Activated naive CD4-positive, alpha-beta T cell treated with anti-CD3 and anti-CD28 coated beads, Interleukin-2, amount 50 U/mL, for 24 hours (primary cell): ENCODE measurements at regions not wholly inside any gene's neighbourhood (a gene's known extent, or its start where the extent isn't known, plus 50 kb on each side); places are given as distances from the start of the nearest gene placed in this dataset.

Experiments
- H3K27ac Mint-ChIP-seq: one replicate; pipeline ENCODE4 v1.8.0; 2021; ENCODE audit warnings: mild to moderate bottlenecking, mixed read lengths
- H3K27me3 Mint-ChIP-seq: one replicate; pipeline ENCODE4 v1.8.0; 2021; ENCODE audit warnings: mixed read lengths
- H3K36me3 Mint-ChIP-seq: one replicate; pipeline ENCODE4 v1.8.0; 2021; ENCODE audit warnings: mixed read lengths
- H3K4me1 Mint-ChIP-seq: one replicate; pipeline ENCODE4 v1.8.0; 2021; ENCODE audit warnings: mixed read lengths
- H3K4me3 Mint-ChIP-seq: one replicate; pipeline ENCODE4 v1.8.0; 2021; ENCODE audit warnings: mild to moderate bottlenecking, mixed read lengths
- H3K9me3 Mint-ChIP-seq: one replicate; pipeline ENCODE4 v1.8.0; 2021; ENCODE audit warnings: mixed read lengths

DNA sequence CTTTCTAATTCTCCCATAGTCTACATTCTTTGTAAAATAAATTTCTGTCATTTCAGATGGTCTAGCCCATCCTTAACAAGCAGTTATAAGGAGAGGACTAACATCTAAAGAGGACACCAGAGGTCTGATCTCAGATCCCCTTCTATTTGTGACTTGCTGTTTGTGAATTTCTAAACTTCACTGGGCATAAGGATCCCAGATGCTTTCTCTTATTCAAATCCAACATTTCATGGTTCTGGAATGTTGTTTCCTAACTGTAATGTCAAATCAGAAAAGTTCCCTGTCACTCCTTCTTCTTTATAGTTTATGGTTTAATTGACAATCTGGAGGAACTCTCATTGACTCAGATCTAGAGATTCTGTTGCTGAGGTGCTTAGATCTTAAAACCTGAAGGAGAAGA, 430.2 kb downstream of the MEIS1 start:
- Mint-ChIP-seq H3K27me3 (no peaks in the 10 kb centered on the region), H3K27ac (no peak overlapping the region), H3K9me3 (no peaks in the 10 kb centered on the region), H3K4me1 (no peaks in the 10 kb centered on the region), H3K4me3 (no peak overlapping the region), H3K36me3 (no peaks in the 10 kb centered on the region)

DNA sequence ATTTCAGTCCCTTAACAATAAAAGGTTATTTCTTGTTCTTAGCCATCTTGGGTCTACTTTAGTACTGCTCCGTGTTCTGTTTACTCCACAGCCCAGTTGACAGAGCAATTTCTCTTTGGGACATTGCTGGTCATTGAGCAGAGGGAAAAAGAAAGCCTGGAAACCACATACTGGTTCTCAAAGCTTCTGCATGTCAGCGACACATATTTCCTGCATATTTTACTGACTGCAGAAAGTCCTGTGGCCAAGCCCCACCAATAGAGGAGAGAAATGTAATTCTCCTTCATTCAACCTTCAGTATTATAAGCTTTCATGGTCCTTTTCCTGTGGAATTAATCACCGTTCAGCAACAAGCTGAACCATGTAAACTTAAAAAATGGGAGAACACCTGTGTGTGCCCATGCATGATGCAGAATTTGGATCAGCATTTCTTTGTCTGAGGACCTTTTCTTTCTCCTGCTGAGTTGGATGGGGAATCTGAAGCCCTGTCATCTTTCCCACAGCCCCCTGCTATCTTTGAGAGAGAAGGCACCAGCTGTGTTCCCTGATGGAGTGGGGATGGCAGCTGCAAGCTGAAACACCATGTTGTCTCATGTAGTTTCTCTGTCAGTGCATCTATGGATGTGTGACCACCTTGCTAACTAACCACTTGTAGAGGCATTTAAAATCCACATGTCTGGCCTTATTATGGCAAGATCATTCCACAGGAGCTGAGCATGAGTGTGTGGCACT, 431.6 kb downstream of the MEIS1 start:
- Mint-ChIP-seq H3K27me3 (no peaks in the 10 kb centered on the region), H3K9me3 (no peaks in the 10 kb centered on the region), H3K36me3 (no peaks in the 10 kb centered on the region), H3K27ac (no peak overlapping the region), H3K4me1 (no peaks in the 10 kb centered on the region), H3K4me3 (no peak overlapping the region)

DNA sequence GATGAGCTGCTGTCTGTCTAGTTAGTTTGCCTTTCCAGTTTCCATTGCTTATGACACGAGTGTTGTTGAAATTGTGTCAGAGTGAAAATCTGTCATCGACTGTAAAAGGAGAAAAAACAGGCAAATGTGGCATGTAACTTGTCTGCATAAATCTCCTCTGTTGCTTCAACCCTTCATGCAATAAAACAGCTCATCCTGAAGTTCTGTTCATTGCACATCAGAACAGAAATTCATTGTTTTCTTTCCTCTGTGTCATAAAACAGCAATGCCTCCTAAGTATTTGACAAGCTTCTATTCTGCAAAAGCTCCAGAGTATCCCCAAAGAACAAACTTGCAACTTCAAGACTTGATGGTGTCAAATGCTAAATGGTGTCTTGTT, 432.1 kb downstream of the MEIS1 start:
- no peaks in the 10 kb centered on the region for H3K4me1 Mint-ChIP-seq
- no peaks in the 10 kb centered on the region for H3K36me3 Mint-ChIP-seq
- no peaks in the 10 kb centered on the region for H3K9me3 Mint-ChIP-seq

DNA sequence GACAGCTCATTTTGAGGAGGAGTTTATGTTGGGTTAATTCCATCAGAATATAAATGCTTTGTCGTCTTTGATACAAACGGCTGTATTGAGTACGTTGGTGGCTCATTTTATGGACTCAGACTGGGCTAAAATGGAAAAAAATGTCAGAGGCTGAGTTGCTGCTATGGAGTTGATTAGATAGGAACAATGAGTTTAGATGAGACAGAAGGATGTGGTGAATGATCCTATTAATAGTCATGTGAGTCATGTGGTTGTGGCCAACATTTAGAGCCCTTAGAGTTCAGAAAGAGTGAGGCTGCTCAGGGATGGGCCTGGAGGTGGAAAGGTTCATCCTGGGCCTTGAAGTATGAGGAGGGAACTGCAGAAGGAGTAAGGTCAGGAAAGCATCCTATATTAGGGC, 434.2 kb downstream of the MEIS1 start:
- Mint-ChIP-seq H3K9me3 (no peaks in the 10 kb centered on the region), H3K36me3 (no peaks in the 10 kb centered on the region), H3K27me3 (no peaks in the 10 kb centered on the region), H3K4me1 (no peaks in the 10 kb centered on the region), H3K4me3 (no peak overlapping the region), H3K27ac (peak overlapping the region; percentile 66)

More for the DNA sequence above, 432.1 kb downstream of the MEIS1 start:
- H3K27ac Mint-ChIP-seq, result no peak overlapping the region
- H3K4me3 Mint-ChIP-seq, result no peak overlapping the region
- no peaks in the 10 kb centered on the region for H3K27me3 Mint-ChIP-seq

DNA sequence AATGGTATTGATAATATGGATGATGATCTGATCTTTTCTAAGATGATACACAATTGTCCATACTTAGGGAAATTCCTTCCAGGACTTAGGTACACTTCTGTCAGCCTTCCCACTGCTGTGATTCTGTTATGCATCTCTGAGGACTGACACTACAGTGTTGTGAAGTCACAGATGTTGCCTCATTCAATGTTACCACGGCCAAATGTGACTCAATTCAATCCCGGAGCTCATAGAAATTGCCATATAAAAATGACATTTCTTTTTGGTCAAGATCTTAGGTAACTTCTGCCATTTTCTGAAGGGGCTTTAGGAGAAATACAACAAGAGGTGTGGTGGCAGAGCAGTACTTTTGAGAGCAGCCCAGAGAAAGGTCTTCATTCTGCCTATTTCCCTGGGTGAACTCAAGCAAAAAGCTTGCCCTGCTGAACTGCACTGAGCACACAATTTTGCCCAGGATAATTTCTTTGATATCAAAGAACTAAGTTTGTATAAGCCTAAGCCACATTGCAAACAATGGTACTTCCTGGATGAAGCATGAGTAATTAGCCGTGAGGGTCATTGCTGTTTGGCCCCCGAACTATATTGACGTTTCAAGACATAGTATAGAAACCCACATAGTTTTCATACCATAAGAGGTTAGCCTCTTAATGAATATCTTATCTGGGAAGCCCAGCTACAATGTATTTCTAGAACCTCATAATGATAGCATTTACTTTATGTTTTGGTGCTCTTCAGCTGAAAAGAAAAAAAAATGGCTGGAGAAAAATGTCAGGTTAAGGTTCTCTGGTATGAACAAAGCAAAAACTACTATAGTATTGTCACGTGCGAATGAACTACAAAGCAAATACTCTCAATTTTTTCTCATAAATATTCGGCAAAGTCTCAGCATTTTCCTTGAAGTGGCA, 437.4 kb downstream of the MEIS1 start:
- Mint-ChIP-seq H3K4me3 (no peak overlapping the region), H3K27ac (no peak overlapping the region), H3K27me3 (no peaks in the 10 kb centered on the region), H3K9me3 (no peaks in the 10 kb centered on the region), H3K36me3 (no peaks in the 10 kb centered on the region), H3K4me1 (no peaks in the 10 kb centered on the region)

DNA sequence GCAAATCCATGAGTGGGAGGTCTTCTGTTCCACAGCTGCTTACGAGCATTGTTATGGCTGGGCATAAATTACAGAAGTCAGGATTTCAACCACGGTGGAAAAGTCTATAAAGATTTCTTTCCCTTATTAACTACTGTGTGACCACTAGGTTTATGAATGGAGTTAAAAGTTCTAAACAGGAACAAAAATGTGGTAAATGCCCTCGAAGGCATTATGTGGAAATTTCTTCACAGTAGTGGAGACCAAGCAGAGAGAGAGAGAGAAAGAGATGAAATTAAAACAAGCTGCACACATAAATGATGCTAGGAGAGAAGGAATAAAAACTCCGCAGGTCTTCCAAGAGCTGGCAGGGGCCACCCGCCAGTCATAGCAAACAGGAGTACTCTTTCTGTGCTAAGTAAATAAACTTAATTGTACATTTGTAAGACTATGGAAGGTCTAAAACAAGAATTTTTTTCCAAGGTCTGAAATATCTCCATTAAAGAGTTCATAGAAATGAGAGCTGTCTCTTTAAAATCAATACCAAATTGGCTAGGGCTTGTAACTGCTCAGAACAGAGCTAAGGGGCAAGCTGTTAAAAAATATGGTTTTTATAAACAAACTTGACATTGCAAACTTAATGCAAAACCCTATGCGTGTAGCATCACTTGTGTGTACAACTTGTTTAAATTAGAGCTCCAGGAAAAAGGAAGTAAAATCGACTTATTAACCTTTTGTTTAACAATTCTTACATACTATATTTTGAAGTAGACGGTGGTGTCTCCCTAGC, 438.2 kb downstream of the MEIS1 start:
- no peaks in the 10 kb centered on the region for H3K27me3 Mint-ChIP-seq

DNA sequence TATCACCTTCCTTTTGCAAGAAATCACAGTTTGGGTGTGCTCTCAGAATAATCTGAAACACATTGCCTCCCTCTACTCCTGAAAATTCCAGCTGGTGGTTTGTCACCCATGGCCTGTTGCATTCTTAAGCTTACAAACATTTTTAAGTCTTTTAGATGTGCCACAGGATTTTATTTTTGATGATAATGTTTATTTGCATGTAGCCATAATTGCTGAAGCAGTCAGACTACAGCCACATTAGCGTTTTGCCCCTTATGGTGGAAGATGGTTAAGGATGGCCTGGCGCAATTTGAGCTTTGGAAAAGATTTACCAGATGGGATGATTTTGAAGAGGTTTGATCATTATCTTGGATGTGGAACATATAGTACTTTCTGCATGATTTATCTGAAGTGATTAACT, 439.5 kb downstream of the MEIS1 start:
- H3K27me3 Mint-ChIP-seq, result no peaks in the 10 kb centered on the region
- H3K9me3 Mint-ChIP-seq, result no peaks in the 10 kb centered on the region
- H3K27ac Mint-ChIP-seq, result no peak overlapping the region
- no peak overlapping the region for H3K4me3 Mint-ChIP-seq
- no peaks in the 10 kb centered on the region for H3K4me1 Mint-ChIP-seq
- no peaks in the 10 kb centered on the region for H3K36me3 Mint-ChIP-seq

More for the DNA sequence above, 438.2 kb downstream of the MEIS1 start:
- Mint-ChIP-seq H3K9me3 (no peaks in the 10 kb centered on the region), H3K4me3 (no peak overlapping the region), H3K36me3 (no peaks in the 10 kb centered on the region), H3K27ac (no peak overlapping the region), H3K4me1 (no peaks in the 10 kb centered on the region)

DNA sequence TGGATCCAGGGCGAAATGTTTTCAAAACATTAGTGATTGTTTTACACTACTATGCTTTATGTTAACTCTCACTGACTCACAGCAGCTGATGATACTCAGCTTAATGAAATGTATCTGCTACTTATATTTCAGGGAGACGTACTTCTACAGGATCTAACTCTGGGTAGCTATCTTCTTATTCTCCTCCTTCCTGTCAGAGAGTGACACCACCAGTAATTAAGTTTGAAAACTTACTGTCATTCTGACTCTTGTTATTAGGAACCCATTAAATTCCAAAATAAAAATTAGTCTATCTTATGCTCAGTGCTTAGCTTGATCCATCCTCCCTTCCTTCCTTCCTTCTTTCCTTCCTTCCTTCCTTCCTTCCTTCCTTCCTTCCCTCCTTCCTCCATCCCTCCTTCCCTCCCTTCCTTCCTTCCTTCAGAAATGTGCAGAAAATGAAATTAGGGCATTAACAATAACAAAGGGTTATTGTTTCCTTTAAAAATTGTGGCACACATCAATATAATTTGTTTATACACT, 441.1 kb downstream of the MEIS1 start:
- Mint-ChIP-seq H3K36me3 (no peaks in the 10 kb centered on the region), H3K4me3 (no peak overlapping the region), H3K27me3 (no peaks in the 10 kb centered on the region), H3K27ac (no peak overlapping the region), H3K4me1 (no peaks in the 10 kb centered on the region), H3K9me3 (no peaks in the 10 kb centered on the region)

DNA sequence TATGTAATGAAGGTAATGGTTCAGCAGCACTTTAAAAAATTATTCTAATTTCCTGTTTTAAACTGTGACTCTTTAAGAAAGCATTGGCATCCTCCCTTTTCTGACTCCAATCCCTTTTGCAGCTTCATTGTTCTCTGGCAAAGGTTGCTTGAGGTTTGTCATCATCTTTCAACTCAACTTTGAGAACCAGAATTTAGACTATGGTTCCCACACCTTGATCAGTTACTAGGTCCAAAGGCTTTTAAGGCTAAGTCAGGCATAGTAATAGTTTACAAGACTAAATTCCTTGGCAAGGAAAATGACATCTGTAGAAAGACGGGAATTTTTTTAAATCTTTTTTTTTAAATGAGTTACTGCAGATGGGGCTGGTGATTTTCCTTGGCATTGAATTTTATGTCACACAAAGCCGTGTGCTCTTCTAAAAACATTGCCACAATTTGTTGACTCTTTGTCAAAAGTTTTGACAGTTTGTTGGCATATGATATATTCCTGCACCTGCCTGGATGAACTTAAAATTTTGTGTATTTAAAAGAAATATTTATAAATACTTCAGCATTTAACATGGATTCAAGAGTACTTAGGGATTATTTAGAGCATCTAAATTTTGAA, 451.0 kb downstream of the MEIS1 start:
- no peaks in the 10 kb centered on the region for H3K4me1 Mint-ChIP-seq
- H3K27me3 Mint-ChIP-seq, result no peaks in the 10 kb centered on the region
- no peaks in the 10 kb centered on the region for H3K36me3 Mint-ChIP-seq
- H3K9me3 Mint-ChIP-seq, result peaks cover 6% of the 10 kb centered on the region
- H3K27ac Mint-ChIP-seq, result no peak overlapping the region
- no peak overlapping the region for H3K4me3 Mint-ChIP-seq

DNA sequence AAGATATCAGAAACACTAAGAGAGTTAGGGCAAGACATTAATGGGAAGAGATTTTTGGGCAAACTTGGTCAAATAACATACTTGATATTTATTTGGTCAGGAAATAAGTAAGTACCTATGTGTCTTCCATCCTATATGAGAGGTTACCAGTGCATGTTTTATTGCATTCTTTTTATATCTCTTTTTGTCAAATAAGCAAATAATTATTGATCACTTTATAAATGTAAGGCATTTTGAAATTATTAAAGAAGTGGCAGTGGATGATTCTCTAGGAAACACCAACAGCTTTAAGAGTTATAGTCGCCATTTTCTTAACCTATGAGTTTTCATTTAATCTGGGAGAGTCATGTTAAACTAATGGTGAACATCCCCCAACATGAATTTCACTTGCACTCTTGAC, 453.3 kb downstream of the MEIS1 start:
- Mint-ChIP-seq H3K9me3 (peaks cover 6% of the 10 kb centered on the region), H3K4me1 (no peaks in the 10 kb centered on the region), H3K4me3 (no peak overlapping the region), H3K27ac (no peak overlapping the region), H3K27me3 (no peaks in the 10 kb centered on the region), H3K36me3 (no peaks in the 10 kb centered on the region)

DNA sequence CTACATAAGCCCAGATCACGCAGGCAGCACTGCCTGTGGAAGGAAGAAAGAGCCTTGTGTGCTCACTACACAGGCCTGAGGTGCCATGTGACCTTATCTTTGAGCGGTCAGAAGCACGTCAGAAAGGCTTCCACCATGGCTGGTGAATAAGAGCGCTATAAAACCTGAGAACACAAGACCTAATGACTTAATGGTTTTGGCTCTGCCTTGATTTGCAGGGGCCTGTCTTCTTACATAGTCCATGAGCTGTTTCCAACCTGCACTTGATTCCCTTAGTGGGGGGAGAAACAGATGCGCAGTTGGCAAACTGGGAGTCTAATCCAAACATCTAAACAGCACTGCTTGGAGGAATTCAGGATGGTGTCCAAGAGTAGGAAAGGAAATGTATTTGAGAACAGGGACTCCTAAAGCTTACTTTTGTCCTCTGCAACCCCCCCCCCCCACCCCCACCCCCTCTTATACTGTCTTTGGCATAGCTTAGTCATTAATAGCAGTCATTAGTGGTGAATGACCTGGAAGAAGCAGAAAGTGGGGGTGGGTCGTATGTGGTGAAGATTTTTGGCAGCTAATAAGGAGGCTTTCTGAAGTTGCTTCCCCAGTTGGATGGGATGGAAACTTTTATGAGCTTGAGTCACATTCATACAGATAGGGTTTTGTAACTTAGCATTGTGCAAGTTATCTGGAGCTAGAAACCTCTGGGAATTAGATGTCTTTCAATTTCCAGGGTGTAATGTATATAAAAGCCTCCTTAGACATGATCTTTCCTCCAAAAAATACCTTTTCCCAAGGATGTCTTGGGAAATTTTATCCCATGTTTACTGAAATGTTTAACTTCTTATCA, 454.1 kb downstream of the MEIS1 start:
- H3K9me3 Mint-ChIP-seq, result peaks cover 6% of the 10 kb centered on the region
- H3K4me1 Mint-ChIP-seq, result no peaks in the 10 kb centered on the region
- no peaks in the 10 kb centered on the region for H3K36me3 Mint-ChIP-seq
- no peak overlapping the region for H3K27ac Mint-ChIP-seq
- no peaks in the 10 kb centered on the region for H3K27me3 Mint-ChIP-seq
- H3K4me3 Mint-ChIP-seq, result no peak overlapping the region

DNA sequence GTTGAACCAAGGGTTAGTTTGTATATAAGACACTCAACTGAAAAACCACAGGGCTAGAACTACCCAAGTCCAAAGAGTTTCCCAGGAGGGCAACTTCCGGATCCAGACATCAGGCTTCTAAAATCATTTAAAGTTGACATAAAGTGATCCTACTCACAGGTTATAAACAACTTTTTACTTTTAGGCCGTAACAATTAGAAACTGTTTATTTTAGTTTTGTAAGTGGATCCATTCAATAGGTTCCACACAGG, 454.6 kb downstream of the MEIS1 start:
- Mint-ChIP-seq H3K36me3 (no peaks in the 10 kb centered on the region), H3K4me3 (no peak overlapping the region), H3K4me1 (no peaks in the 10 kb centered on the region), H3K27me3 (no peaks in the 10 kb centered on the region), H3K9me3 (peaks cover 6% of the 10 kb centered on the region), H3K27ac (no peak overlapping the region)

DNA sequence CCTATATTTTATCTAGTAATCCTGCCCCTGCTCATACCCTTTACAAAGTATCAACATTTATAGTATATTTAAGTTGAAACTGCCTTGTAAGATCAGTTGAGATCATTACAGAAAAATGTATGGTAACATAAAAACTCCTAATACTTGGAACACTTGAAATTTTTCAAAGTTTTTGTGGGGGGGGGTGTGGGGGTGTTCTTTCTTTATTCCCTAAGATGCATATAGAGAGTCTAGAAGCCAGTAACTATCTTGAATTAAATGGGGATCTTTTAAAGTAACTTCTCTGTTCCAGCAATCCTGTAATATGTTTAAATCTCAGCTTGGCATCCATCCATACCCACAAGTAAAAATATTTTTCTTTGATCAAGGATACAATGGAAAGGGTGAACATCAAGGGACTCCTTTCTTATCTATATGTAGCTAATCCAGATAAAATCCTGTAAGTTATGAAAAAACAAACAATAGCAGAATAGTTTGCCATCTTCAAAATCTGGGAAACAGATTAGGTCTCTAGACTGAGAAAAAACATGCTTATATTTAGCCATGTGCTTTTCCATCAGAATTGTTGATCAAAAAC, 455.3 kb downstream of the MEIS1 start:
- Mint-ChIP-seq H3K27me3 (no peaks in the 10 kb centered on the region), H3K9me3 (peaks cover 6% of the 10 kb centered on the region), H3K4me1 (no peaks in the 10 kb centered on the region), H3K27ac (no peak overlapping the region), H3K4me3 (no peak overlapping the region), H3K36me3 (no peaks in the 10 kb centered on the region)

DNA sequence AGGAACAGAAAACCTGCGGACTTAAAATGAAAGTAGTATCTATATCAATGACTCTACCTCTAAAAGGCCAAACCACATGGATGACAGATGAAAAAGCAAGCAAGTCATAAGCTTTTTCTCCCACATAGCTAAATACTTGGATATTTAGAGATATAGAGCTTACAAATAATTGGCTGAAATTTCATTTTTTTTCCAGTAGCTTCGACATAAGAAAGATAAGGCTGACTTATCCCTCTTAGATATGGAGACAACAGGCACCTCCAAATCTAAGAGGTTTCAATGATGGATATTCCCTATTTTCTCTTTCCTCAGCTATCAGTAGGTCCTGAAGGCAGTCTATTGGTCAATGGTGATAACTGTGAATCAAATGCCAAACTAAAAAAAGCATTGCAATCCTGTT, 460.3 kb downstream of the MEIS1 start:
- no peaks in the 10 kb centered on the region for H3K4me1 Mint-ChIP-seq
- H3K9me3 Mint-ChIP-seq, result no peaks in the 10 kb centered on the region
- H3K27me3 Mint-ChIP-seq, result no peaks in the 10 kb centered on the region
- no peak overlapping the region for H3K27ac Mint-ChIP-seq
- H3K36me3 Mint-ChIP-seq, result no peaks in the 10 kb centered on the region
- H3K4me3 Mint-ChIP-seq, result no peak overlapping the region
